ENCODE measurements at regions not wholly inside any gene's neighbourhood (a gene's known extent, or its start where the extent isn't known, plus 50 kb on each side); places are given as distances from the start of the nearest gene placed in this dataset.

- DNase-seq (ENCODE audit: low read depth, low spot score): no peak
- no peak overlapping the region for H3K4me3 ChIP-seq (ENCODE audit: low read length)
These were observed 84.0 kb upstream of the RTL6 start for GRCh38 chr22:44582016-44582415.

- H3K4me3 ChIP-seq (ENCODE audit: low read length): no peak overlapping the region
- no peak for DNase-seq (ENCODE audit: low read depth, low spot score)
These were observed 83.0 kb upstream of the RTL6 start for GRCh38 chr22:44581096-44581435.

GRCh38 chr22:44580176-44581095 lies 82.4 kb upstream of the RTL6 start:
- no peak overlapping the region for H3K4me3 ChIP-seq (ENCODE audit: low read length)
- no peak for DNase-seq (ENCODE audit: low read depth, low spot score)

GRCh38 chr22:44578516-44579230 lies 80.6 kb upstream of the RTL6 start:
- no peak for DNase-seq (ENCODE audit: low read depth, low spot score)
- no peak overlapping the region for H3K4me3 ChIP-seq (ENCODE audit: low read length)

GRCh38 chr22:44578110-44578457 lies 80.1 kb upstream of the RTL6 start:
- H3K4me3 ChIP-seq (ENCODE audit: low read length): no peak overlapping the region
- no peak for DNase-seq (ENCODE audit: low read depth, low spot score)

GRCh38 chr22:44577391-44578109 lies 79.5 kb upstream of the RTL6 start:
- no peak overlapping the region for H3K4me3 ChIP-seq (ENCODE audit: low read length)
- DNase-seq (ENCODE audit: low read depth, low spot score): no peak

- DNase-seq (ENCODE audit: low read depth, low spot score): no peak
- no peak overlapping the region for H3K4me3 ChIP-seq (ENCODE audit: low read length)
These were observed 78.6 kb upstream of the RTL6 start for GRCh38 chr22:44576311-44577260.

- no peak for DNase-seq (ENCODE audit: low read depth, low spot score)
These were observed 77.6 kb upstream of the RTL6 start for GRCh38 chr22:44575381-44576268.

GRCh38 chr22:44574640-44575380 lies 76.8 kb upstream of the RTL6 start:
- no peak overlapping the region for H3K4me3 ChIP-seq (ENCODE audit: low read length)
- DNase-seq (ENCODE audit: low read depth, low spot score): no peak

More at GRCh38 chr22:44575381-44576268, 77.6 kb upstream of the RTL6 start:
- H3K4me3 ChIP-seq (ENCODE audit: low read length): no peak overlapping the region

- DNase-seq (ENCODE audit: low read depth, low spot score): no peak
- no peak overlapping the region for H3K4me3 ChIP-seq (ENCODE audit: low read length)
These were observed 76.1 kb upstream of the RTL6 start for GRCh38 chr22:44574057-44574639.

- no peak overlapping the region for H3K4me3 ChIP-seq (ENCODE audit: low read length)
- DNase-seq (ENCODE audit: low read depth, low spot score): no peak
These were observed 75.4 kb upstream of the RTL6 start for GRCh38 chr22:44573451-44573850.

- H3K4me3 ChIP-seq (ENCODE audit: low read length): no peak overlapping the region
- DNase-seq (ENCODE audit: low read depth, low spot score): no peak
These were observed 74.6 kb upstream of the RTL6 start for GRCh38 chr22:44572414-44573207.

- no peak for DNase-seq (ENCODE audit: low read depth, low spot score)
- H3K4me3 ChIP-seq (ENCODE audit: low read length): no peak overlapping the region
These were observed 73.8 kb upstream of the RTL6 start for GRCh38 chr22:44571566-44572413.

- no peak for DNase-seq (ENCODE audit: low read depth, low spot score)
- H3K4me3 ChIP-seq (ENCODE audit: low read length): no peak overlapping the region
These were observed 72.7 kb upstream of the RTL6 start for GRCh38 chr22:44570476-44571445.
